Stimulated activated CD4-positive, alpha-beta T cell treated with anti-CD3 and anti-CD28 coated beads, Interleukin-1b, Interleukin-23, amount 100 ng/mL, for 48 hours (primary cell): ENCODE measurements at regions not wholly inside any gene's neighbourhood (a gene's known extent, or its start where the extent isn't known, plus 50 kb on each side); places are given as distances from the start of the nearest gene placed in this dataset.

ENCODE experiments used
- DNase-seq: peaks from one replicate; pipeline ENCODE4 v3.0.0-alpha.2; 2020

- DNase-seq: no peak
Observed at GRCh38 chr15:95479308-95479707, 851.2 kb upstream of the NR2F2 start.

GRCh38 chr15:95485367-95485766, 845.1 kb upstream of the NR2F2 start:
- DNase-seq: no peak

- no peak for DNase-seq
Observed at GRCh38 chr15:95486224-95486623, 844.3 kb upstream of the NR2F2 start.

- no peak for DNase-seq
Observed at GRCh38 chr15:95489103-95489502, 841.4 kb upstream of the NR2F2 start.

- no peak for DNase-seq
Observed at GRCh38 chr15:95492388-95493070, 838.0 kb upstream of the NR2F2 start.

- no peak for DNase-seq
Observed at GRCh38 chr15:95494971-95495541, 835.4 kb upstream of the NR2F2 start.

GRCh38 chr15:95497634-95498033, 832.9 kb upstream of the NR2F2 start:
- no peak for DNase-seq

- DNase-seq: no peak
Observed at GRCh38 chr15:95498961-95499360, 831.5 kb upstream of the NR2F2 start.

- no peak for DNase-seq
Observed at GRCh38 chr15:95499397-95499796, 831.1 kb upstream of the NR2F2 start.

- no peak for DNase-seq
Observed at GRCh38 chr15:95501865-95502264, 828.6 kb upstream of the NR2F2 start.

GRCh38 chr15:95503107-95503506, 827.4 kb upstream of the NR2F2 start:
- DNase-seq: no peak

GRCh38 chr15:95503640-95504225, 826.8 kb upstream of the NR2F2 start:
- no peak for DNase-seq

- no peak for DNase-seq
Observed at GRCh38 chr15:95511671-95512070, 818.8 kb upstream of the NR2F2 start.

GRCh38 chr15:95512906-95513305, 817.6 kb upstream of the NR2F2 start:
- DNase-seq: no peak

- DNase-seq: no peak
Observed at GRCh38 chr15:95519887-95520286, 810.6 kb upstream of the NR2F2 start.

- no peak for DNase-seq
Observed at GRCh38 chr15:95520511-95520910, 810.0 kb upstream of the NR2F2 start.

- DNase-seq: no peak
Observed at GRCh38 chr15:95520922-95521321, 809.6 kb upstream of the NR2F2 start.

- no peak for DNase-seq
Observed at GRCh38 chr15:95522533-95522932, 808.0 kb upstream of the NR2F2 start.

GRCh38 chr15:95528920-95529319, 801.6 kb upstream of the NR2F2 start:
- DNase-seq: no peak

- no peak for DNase-seq
Observed at GRCh38 chr15:95536638-95537037, 793.9 kb upstream of the NR2F2 start.

GRCh38 chr15:95538693-95539092, 791.8 kb upstream of the NR2F2 start:
- no peak for DNase-seq

GRCh38 chr15:95541301-95541700, 789.2 kb upstream of the NR2F2 start:
- no peak for DNase-seq

- DNase-seq: no peak
Observed at GRCh38 chr15:95549168-95549738, 781.2 kb upstream of the NR2F2 start.

- DNase-seq: no peak
Observed at GRCh38 chr15:95550702-95551101, 779.8 kb upstream of the NR2F2 start.
